GM21423 (cell line): ENCODE measurements at regions not wholly inside any gene's neighbourhood (a gene's known extent, or its start where the extent isn't known, plus 50 kb on each side); places are given as distances from the start of the nearest gene placed in this dataset.

Experiments used
- ATAC-seq: cut with Tn5 transposase; IDR thresholded peaks from one replicate; pipeline ENCODE4 v1.9.1; 2021; ENCODE audit warnings: mild to moderate bottlenecking, moderate library complexity; ENCODE audit not compliant: unreplicated experiment

DNA sequence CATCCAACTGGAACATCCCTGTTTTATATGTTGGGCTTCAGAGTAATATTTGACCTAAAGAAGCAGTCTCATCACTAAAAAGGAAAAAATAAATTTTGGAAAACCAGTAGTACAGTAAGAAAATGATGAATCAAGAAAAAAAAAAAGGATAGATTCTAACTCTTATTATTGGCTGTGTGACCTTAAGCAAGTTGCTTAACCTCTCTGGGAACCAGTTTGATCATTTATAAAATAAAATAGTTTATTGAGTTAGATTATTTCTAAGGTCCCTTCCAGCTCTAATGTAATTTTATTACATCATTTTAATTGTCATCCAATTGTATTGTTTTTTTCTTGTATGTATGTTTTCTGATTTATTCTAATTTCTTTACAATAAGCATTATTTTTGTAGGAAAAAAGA lies 127.0 kb downstream of the PRELID2 start:
- ATAC-seq = no peak

DNA sequence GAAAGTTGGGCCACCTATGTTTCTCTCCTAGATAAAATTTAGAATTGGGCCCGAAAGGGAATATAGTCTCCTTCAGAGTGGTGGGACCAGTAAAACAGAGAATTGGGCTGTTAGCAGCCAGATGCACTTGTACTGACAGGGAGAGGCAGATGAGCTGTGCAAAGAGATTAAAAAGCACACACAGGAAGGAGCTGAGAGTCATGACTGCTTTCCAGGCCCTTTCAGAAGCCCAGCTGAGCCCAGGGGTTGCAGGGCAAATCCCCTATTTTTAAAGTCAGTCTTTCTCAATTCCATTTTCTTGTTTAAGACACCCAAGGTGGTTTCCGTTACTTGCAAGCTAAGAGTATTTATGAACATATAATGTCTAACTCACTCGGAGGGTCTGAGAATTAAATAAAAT lies 130.4 kb downstream of the PRELID2 start:
- ATAC-seq = no peak

DNA sequence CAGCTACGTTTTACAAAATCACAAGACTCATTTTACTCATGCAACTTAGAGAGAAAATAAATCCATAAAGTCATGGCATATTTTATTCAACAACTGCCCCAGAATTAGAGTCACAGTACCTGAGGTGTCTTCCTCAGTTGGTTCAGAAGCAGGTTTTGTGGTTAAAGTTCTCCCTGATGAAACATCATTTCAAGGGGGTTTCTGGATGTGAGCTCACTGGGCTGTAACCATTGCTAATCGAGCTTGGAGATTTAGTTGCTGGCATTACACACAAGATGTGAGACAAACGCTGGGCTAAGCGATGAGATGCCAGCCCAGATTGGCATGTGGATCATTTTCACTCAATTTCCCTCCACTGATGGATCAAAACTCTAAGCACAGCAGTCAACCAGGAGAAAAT lies 131.3 kb downstream of the PRELID2 start:
- ATAC-seq = no peak

DNA sequence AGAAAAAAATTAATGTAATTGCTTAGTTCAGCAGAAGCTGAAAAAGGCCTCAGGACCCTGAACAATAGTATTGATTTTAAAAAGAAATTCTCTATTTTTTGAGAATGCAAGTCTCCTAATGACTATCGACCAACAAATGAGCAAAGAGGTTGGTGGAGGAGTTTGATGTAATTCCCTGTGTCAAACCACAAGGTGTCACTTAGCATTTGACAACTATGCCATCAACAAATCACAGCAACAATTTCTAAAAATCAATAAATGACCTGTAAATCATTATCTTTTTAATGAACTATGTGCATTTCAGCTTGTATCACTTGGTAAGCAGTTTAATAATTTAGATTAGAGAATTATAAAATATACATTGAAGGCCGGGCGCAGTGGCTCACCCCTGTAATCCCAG lies 133.7 kb downstream of the PRELID2 start:
- ATAC-seq = no peak

DNA sequence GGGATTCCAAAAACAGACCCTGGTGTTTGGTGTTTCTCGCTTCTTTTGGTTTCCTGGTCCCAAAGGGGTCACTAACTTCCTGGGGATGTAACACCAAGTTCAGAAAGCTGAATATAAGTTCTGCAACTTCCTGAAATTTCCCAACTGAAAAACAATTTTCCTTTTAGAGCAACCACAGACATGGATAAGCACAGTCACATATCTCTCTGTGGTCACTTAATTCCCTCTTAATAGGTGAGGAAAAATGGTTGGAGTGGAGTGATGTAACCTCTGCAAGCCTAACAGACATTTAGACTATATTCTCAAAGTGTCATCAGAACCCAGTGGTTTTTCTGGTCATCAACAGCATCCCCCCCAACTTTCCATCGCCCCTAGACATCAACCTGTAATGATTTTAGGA lies 135.3 kb downstream of the PRELID2 start:
- no peak for ATAC-seq

DNA sequence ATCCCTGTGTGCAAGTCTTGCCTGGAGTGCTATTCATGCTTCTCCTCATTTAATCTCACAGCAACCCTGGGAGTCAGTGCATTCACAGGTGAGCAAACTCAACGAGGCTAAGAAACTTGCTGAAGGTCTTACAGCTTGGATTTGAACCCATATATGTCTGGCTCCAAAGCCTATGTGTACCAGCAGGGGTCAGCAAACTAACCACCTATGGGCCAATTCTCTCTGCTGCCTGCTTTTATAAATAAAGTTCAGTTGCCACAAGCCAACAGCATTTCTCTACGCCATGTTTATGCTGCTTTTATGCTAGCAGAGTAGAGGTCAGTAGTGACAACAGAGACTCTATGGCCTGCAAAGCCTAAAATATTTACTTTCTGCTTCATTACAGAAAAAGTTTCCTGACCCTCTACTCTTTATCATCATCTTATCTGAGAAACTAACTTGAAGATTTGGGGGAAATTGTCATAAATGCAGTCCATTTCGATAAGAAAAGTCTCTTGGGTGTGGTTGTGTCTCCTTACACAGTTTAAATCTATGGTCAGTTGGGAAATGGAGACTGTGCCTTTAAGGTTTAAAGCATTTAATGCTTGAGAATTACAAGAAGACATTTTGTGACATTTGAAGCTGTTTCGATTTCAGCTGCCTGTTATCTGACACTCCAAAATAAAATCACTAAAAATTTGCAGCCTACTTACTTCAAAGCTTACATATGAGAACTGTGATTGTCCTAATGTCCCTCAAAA lies 137.7 kb downstream of the PRELID2 start:
- ATAC-seq = peak; percentile 72

DNA sequence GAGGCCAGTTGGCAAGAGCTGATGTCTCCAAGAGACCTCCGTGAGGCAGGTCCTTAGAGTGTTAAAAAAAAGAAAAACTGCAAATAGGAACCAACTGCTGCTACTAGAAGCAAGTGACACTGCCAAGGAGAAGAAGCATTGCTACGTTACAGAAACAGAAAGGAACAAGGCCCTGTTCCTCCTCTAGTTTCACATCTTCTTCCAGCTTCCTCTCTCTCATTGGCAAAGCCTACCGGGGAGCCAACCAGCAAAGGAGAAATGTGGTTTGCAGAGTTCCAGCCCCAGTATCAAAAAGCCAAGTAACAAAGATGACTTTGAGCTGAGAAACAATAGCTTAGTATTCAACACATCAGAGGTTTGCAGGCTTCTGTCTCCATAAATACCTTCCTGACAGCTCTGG lies 145.9 kb downstream of the PRELID2 start:
- peak; percentile 85 for ATAC-seq

DNA sequence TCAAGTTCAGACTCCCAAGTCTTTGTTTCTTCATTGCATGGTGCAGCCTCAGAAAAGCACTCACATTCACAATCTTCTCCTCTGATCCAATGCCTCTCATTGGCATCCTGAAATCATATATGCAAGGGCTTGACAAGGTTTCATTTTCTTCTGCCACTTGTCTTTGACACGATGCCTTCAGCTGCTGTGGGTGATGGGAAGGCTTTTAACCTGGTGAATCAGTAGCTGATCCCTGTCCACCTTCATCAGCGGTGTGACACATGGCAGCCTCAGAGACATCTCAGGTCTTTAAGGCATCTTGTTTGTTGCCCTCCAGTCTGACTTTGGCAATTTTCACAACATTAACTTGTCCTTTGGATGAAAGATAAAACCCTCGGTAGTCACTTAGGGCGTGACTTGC lies 147.2 kb downstream of the PRELID2 start:
- ATAC-seq = no peak

DNA sequence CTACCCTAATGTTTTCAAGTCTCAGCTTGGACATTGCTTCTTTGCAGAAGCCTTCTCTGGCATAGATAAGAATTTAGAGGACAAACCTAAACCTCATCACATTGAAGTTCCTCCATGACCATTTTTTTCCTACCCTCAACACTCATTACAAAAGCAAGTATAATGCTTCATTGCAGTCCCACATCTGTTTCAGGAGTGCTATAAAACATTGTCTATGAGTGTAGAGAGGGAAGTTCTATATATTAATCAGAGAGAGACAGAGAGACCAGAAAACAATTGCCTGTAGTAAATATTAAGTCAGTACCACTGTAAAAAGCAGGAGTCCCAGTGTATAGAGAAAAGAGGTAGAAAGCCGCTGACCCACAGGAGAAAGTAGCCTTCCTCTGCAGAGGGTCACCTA lies 149.7 kb downstream of the PRELID2 start:
- no peak for ATAC-seq

DNA sequence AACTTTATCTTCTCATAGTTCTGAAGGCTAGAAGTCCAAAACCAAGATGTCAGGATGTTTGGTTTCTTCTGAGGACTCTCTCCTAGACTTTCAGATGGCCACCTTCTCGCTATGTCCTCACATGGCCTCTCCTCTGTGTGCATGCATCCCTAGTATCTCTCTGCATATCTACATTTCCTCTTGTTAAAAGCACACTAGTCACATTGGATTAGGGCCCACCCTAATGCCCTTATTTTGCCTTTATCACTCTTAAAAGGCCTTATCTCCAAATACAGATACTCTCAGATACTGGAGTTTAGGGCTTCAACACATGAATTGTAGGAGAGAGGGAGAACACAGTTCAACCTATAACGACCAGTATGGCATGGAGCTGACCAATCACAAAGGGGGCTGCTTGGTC lies 151.7 kb downstream of the PRELID2 start:
- no peak for ATAC-seq

DNA sequence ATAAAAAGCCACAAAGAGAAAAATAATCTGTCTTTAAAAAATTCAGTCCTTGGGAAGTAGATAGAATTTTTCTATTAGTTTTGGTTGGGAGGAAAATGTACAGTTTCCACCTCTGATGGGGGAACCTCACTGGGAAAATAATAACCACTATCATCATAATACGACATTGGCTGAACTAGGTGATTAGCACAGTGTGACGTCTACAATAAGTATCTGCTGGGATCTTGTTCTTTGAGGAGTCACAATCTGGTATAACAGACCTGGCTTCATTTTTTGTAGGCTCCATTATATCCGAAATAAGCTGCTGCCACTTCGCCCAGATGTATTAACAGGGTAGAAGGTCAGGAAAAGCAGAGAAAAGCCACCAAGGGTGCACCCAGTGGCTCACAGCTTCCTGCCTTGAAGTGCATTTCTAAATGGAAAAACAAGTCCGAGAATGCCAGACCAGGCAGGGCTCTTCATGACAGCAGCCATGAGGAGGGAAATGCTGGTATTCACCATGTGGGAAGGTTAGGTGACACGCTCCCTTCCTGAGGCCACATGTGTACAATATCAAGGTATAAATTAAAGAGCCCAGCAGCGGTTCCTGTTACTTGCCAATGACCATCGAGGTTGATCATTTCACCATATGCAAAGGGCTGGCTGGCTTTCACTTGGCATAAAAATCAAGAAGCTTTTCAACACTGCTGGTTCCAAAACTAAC lies 152.8 kb downstream of the PRELID2 start:
- ATAC-seq = no peak

DNA sequence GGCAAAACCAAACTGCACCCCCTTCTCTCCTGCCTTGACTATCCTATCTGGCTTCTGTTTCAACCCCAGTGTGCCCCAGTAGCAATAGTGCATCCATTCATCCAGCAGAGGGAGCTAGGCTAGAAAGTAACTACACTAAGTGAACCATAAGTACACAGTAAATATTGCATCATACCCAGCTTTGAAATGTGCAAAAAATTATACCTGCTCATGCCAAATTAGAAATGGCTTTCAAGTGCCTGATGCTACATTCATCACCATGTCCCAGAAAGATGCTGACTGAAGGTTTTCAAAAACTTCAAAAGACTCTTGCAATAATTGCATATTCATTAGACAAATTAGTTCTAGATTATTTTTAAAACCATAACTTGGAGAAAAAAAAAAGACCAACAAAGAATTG lies 153.5 kb downstream of the PRELID2 start:
- ATAC-seq = peak; percentile 94

DNA sequence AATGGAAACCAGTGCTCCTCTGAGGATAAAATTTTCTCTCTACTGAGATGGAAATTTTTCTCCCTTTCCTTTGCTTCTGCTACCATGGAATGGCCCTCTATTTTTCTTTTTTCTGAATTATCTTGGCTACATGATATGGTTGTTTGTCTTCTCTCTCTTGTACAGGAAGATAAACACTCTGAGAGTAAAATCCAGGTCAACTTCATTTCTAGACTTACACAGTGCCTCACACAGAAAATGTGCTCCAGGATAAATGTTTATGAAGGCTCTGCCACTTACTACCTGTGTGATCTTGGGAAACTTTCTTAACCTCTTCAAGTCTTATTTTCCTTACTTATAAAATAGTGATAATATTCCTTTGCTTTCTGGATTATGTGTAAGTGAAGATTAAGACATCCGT lies 153.9 kb downstream of the PRELID2 start:
- ATAC-seq = no peak

DNA sequence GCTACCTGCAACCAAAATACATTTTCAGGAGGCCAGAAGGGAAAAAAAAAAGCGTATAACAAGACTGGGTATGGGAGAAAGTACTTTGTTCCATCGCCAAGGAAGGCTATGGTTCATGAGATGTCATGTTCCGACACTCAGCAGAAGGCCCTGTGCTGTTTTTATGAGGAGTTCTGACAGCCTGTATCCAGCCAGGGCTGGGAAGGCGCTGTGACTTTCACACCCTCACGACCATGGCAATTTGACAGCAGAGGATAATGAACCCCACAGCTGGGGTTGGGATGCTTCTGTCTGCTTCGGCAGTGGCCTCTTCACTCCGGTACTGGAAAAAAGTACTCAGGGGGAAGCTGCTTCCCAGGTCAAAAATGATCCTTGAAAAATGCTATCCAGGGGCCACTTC lies 154.4 kb downstream of the PRELID2 start:
- no peak for ATAC-seq

DNA sequence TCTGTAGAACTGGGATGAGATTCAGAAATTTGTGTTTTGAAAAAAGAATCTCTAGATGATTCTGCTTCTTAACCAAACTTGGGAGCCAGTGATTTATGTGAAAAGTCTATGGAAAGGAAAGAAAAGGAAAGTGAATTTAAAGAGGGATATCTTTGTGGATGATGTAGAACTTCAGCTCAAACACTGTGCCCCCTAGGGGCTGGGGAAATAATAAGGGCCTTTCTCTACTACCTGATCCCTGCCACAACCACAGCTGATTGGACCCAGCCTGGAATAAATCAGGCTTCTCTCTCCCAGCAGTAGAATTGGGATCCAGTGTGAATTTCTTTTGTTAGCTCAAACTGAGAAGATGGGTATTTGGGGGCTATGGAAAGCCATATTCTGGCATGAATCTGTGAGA lies 155.0 kb downstream of the PRELID2 start:
- ATAC-seq = no peak

DNA sequence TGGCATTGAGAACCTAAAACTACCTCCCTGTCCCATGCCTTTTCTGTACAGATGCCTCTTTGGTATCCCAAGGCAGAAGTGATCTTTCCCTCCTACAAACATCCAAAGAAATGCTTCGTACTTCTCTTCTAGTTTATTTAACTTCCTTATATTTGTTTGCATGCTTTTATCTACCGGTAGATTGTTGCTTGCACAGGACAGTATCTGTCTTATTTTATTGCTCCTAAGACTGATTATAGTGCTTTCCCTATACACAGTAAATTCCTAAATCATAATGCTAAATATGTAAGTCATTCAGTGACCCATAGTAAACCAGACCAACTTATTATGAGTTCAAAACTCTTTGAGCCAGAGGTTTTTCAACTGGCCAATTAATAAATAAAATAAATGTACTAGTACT lies 156.9 kb downstream of the PRELID2 start:
- no peak for ATAC-seq

DNA sequence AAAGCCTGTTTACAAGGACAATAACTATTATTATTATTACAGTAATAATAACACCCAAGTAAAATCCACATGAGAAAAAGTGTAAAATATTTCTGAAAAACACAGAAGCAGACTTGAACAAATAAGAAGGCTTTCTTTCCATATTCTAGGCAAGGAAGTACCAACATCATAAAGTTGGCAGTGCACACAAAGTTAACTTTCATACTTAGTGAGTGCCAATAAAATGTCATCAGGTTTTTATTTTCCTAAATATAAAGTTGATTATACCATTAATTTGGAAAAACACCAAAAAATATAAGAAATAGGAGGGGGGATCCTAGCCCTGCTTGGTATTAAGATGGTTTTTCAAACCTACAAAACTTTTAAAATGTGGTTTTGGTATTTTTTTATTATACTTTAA lies 161.4 kb downstream of the PRELID2 start:
- no peak for ATAC-seq

DNA sequence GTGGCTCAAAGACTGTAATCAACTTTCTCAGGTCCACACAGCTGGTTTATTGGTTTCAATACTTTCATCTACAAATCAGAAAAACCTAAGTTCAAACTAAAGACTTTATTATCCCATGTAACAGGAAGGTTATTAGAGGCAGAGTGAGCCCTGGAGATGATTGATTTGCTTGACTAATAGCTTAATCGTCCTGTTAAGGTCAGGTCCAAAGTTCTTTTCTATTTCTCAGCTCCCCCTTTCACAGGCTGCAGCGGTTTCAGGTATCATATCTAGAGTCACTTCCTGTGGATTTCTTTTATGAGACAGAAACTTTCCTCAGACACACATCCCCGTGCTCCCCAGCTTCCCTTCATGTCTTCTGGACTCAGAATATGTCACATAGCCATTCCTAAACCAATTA lies 166.4 kb downstream of the PRELID2 start:
- no peak for ATAC-seq

DNA sequence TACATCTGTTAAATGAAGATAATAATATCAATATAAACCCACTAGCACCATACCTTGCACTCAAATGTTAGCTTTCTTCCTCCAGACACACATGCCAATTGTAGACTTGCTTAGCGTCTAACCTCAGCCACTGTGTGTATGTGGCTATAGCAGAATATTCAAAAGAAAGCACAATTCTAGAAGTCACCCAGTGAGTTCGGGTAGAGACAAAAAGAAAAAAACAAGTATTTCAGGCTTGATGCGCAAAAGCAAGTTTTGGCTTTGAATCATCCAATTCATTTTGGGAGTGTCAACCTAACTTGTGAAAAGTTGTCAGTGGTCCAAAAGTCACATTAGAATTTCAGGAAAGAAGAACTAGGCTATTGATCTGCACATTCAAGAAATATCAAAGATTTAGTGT lies 167.4 kb downstream of the PRELID2 start:
- no peak for ATAC-seq

DNA sequence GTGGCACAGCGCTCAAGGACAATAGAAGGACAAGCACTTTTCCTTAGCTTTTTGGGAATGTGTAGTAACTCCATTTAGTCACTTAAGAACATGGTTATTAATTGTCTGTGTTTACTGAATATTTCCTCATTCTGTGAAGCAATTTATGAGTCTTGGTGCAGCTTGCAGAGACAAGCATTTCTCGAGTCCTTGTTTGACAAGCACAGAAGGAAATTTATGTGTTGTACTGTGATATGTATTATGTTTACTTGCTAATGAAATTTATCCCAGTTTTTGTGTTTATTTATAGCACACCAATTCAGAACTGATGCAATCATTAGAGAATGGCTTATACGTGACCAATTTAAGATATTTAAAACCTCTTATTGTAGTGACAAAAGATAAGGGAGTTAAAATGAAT lies 168.6 kb downstream of the PRELID2 start:
- ATAC-seq = no peak

DNA sequence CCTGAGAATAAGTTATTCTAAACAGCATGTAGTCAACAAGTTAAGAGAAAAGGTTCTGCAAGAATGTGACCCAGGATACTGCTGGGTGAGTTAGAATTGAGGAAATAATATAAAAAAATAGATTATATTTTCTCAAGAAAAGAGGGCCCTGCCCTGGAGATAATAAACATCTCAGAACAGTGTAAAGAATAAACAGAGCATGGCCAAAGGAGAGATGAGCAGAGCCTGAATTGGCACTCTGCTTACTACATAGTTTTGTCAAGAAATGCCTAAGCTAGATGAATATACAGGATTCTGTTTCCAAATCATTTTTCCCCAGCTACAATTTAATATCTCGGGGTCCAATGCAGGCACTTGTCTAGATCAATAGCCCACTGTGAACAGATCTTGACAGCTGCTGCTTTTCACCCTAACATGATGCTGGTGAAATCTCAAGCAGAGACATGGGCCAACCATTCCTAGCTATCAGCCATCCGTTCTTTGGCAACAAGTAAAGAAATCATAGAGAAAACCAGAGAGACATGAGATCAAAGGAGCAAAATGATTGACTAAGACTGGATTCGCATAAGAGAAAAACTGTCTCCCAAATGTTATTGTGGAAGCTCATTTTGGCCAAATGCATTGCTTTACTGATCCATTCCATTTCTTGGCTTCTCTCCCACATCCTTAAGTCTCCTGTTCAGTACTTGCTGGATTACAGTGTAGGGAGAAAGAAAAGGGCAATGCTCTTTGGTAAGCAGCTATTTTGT lies 173.2 kb downstream of the PRELID2 start:
- ATAC-seq = no peak
